Eye (tissue), 1 donor: ENCODE measurements at regions not wholly inside any gene's neighbourhood (a gene's known extent, or its start where the extent isn't known, plus 50 kb on each side); places are given as distances from the start of the nearest gene placed in this dataset.
A peak's percentile ranks its signal among the peaks of the same experiment; 100 is the strongest.
"Not testable (repeated sequence)": the region's sequence is repeated elsewhere in the genome, so short reads cannot be mapped to it uniquely, and the experiment has no call there.

Source experiments
- DNase-seq: peaks from one replicate; pipeline ENCODE4 v3.0.0-alpha.2; 2015

DNA sequence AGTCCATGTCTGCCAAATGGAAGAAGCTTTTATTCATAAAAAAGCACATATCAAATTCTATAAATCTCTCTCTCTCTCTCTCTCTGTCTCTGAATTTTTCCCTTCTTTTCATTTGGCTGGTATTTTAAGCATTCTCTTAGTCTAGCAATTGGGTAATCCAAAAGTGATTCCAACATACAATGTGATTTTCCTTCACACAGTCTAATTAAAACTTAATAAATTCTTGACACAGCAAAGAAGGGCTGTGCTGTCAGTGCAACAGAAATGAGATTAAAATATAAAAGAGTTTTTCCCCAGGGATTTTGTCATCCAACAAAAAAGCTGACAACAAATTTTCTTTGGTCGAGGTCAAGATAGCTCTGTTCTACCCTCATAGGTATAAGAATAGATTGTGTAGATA lies 216.9 kb downstream of the CENPC start:
- no peak for DNase-seq

DNA sequence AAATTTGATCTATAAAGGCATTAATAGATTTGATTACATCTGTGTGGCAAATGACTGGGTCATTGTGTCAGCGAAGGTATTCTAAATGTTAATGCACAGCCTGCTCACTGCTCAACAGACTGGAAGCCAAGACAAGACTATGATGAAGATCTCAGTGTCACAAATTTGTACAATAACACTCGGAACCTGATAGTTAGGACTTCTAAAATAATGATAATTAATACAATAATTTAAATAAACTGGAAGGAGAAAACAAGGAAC lies 217.4 kb downstream of the CENPC start:
- no peak for DNase-seq

DNA sequence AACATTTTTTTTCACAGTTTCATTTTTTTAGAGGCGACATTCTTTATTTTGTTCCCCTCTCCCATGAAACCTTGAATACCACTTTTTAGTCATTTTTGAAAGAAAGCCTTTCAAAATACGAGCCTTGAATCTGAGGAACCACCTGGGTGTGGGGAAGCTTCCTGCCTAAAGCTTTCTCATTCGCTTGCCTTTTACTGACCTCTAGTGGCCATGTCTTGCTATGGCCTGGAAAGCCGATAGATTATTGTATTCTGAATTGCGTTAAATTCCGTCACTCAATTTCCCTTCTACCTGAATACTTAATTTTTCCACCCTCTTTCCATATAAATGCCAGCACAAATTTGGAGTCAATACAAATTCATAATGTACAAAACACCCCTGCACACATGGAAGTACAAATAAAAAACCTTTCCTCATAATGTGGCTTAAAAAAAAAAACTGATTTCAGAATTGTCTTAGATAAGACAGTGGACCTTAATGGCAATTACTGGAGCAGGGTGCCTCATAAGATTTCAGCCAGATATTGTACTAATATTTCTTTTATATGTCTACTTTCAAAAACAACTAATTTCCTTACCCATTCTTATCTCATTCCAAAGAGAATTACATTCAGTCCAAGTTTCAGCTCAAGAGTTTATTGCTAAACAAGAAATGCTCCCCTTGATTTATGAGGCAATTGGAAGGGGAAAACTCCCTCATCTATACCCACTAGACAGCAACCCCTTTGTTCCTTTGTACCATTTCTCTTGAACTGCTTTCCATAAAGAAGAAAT lies 217.9 kb downstream of the CENPC start:
- DNase-seq, result peak; percentile 91

DNA sequence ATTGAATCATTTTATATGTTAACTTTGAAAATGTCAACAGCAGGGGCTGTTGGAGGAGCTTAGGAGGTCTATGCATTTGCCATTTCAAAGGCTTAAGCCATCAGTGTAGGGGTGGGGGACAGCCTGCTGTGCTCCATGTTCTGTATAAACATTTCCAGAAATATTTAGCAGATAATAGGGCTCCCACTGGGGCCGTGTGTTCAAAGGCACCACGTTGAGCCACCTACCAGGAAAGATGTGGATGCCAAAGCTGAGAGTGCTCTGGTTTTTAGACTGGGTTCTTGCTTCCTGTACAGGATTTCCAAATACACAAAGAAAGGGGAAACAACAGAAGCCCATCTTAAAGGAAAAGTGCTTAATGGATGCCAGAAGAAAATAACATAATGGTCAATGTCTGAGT lies 219.5 kb downstream of the CENPC start:
- DNase-seq, result no peak

DNA sequence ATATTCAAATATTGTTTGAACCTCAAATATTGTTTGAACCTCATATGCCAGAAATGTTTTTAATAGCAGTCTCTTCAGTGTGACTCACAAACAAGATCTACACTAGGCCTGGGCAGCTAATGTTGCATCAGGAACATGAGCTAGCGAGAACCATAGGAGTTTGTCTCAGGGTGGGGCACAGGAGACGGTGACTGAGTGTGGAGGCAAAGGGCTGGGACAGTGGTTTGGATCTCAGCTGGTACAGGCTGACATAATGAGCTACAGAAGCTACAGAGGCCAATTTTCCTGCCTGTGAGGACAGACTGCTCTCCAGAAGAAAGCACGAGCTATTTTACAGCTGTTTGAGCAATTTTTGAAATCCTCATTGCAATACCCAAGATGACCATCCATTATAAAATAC lies 224.7 kb downstream of the CENPC start:
- no peak for DNase-seq

DNA sequence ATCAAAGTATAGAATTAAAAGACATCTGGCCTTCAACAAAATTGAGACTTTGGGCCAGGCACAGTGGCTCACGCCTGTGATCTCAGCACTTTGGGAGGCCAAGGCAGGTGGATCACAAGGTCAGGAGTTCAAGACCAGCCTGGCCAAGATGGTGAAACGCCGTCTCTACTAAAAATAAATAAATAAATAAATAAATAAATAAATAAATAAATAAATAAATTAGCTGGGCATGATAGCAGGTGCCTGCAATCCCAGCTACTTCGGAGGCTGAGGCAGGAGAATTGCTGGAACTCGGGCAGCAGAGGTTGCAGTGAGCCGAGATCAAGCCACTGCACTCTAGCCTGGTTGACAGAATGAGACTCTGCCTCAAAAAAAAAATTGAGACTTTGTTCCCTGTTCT lies 225.7 kb downstream of the CENPC start:
- DNase-seq, result not testable (repeated sequence)

DNA sequence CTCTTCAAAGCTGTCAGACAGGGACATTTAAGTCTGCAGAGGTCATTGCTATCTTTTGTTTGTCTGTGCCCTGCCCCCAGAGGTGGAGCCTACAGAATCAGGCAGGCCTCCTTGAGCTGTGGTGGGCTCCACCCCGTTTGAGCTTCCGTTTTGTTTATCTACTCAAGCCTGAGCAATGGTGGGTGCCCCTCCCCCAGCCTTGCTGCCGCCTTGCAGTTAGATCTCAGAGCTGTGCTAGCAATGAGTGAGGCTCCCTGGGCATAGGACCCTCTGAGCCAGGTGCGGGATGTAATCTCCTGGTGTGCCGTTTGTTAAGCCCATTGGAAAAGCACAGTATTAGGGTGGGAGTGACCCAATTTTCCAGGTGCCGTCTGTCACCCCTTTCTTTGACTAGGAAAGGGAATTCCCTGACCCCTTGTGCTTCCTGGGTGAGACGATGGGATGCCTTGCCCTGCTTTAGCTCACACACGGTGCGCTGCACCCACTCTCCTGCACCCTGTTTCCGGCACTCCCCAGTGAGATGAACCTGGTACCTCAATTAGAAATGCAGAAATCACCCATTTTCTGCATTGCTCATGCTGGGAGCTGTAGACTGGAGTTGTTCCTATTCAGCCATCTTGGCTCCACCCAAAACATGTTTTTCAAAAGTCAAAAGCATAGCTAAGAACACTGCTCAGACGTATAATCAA lies 244.7 kb downstream of the CENPC start:
- not testable (repeated sequence) for DNase-seq

DNA sequence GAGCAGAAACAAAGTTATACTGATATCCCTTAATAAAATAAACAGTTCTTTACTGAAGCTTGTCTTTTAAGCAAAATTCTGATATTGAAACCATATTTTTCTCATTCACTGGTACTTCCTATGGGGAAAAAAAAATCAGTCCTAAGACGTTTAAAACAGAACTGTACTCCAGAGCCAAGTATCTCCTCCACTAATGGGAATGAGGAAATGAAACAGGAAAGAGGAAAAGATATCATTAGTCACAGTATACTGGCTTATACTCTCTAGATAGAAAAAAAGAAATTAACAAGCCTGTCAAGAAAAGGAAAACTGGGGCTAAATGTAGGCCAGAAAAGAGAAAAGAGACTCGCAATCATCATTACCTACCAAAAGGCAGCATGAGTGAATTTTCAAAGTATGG lies 252.7 kb downstream of the CENPC start:
- no peak for DNase-seq

DNA sequence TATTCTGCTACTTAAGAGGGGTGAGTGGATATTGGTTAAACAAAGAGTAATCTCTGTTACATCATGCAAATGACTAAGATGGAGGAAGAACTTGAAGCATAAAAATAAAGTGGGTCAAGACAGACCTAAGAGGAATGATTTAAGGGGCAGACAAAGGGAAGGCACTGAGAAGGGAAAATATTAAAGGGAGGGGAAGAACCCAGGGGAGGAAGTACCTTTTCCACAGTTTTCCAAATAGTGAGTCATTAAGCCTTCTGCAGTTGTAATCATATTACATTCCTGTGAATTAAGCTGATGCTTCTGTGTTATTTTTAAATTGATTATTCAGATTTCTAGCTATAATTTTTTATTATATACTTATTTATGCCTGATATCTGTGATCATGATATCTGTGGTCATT lies 253.3 kb downstream of the CENPC start:
- no peak for DNase-seq

DNA sequence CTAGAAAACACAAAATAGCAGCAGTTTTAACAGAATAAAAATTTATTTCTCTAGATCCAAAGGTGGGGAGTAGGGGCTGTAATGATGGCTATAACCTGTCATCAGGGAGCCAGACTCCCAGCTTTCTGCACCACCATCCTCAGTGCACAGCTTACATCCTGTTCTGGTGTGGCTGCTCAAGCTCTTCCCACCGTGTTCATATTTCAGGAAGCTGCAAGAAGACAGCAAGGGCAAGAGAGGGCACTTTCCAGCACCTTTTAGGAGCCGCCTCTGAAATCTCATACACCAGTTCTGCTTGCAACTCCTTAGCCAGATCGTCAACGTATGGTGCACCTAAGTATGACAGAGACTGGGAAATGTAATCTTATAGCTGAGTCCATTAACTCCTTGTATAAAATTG lies 253.7 kb downstream of the CENPC start:
- DNase-seq, result no peak

DNA sequence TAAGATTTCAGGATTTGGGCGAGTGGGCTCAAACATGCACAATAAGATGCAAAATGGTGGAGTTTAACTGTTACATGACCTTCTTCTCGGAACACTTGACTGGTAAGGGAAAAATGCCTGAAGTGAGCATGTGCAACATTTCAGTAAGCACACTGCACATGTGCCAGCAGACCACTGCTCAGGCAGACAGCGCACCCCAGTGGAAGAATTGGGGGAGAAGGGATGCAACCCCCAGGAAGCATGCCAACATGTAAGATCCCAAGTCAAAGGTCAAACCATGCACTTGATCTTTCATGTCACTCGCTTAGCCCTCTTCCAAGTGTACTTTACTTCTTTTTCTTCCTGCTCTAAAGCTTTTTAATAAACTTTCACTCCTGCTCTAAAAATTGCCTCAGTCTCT lies 256.3 kb downstream of the CENPC start:
- peak; percentile 43 for DNase-seq

DNA sequence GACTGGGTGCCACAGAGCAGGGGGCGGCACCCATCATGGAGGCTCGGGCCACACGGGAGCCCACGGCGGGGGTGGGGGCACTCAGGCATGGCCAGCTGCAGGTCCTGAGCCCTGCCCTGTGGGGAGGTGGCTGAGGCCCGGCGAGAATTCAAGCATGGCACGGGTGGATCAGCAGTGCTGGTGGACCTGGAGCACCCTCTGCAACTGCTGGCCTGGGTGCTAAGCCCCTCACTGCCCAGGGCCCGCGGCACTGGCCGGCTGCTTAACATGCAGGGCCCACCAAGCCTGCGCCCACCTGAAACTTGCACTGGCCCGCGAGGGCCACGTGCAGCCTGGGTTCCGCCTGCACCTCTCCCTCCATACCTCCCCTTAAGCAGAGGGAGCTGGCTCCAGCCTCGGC lies 258.6 kb downstream of the CENPC start:
- no peak for DNase-seq

DNA sequence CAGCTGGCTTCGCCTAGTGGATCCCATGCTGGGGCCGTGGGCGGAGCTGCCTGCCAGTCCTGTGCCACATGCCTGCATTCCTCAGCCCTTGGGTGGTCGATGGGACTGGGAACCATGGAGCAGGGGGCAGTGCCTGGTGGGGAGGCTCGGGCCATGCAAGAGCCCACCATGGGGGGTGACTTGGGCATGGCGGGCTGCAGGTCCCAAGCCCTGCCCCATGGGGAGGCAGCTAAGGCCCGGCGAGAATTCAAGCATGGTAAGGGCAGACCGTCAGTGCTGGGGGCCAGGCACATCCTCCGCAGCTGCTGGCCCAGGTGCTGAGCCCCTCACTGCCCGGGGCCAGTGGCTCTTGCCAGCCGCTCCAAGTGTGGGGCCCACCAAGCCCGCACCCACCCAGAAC lies 262.6 kb downstream of the CENPC start:
- no peak for DNase-seq

DNA sequence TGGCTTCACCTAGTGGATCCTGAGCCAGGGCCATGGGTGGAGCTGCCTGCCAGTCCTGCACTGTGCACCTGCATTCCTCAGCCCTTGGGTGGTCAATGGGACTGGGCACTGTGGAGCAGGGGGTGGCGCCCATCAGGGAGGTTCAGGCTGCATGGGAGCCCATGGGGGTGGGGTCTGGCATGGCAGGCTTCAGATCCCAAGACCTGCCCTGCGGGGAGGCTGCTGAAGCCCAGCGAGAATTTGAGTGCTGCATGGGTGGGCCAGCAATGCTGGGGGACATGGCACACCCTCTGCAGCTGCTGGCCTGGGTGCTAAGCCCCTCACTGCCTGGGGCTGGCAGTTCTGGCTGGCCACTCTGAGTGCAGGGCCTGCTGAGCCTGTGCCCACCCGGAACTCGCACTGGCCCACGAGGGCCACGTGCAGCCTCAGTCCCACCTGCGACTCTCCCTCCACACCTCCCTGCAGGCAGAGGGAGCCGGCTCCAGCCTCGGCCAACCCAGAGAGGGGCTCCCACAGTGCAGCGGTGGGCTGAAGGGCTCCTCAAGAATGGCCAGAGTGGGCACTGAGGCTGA lies 270.0 kb downstream of the CENPC start:
- no peak for DNase-seq

DNA sequence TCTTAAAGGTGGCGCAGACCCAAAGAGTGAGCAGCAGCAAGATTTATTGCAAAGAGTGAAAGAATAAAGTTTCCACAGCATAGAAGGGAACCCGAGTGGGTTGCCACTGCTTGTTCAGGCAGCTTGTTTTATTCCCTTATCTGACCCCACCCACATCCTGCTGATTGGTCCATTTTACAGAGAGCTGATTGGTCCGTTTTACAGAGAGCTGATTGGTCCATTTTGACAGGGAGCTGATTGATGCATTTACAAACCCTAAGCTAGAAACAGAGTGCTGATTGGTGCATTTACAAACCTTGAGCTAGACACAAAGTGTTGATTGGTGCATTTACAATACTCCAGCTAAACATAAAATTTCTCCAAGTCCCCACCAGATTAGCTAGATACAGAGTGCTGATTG lies 270.6 kb downstream of the CENPC start:
- DNase-seq, result not testable (repeated sequence)

DNA sequence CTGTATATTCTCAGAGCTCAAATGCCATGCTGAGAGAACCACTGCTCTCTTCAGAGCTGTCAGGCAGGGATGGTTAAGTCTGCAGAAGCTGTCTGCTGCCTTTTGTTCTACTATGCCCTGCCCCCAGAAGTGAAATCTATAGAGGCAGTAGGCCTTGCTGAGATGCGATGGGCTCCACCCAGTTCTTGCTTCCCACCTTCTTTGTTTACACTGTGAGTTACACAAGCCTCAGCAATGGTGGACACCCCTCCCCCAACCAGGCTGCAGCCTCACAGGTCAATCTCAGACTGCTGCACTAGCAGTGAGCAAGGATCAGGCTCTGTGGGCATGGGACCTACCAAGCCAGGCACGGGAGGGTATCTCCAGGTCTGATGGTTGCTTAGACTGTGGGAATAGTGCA lies 271.6 kb downstream of the CENPC start:
- DNase-seq, result no peak

DNA sequence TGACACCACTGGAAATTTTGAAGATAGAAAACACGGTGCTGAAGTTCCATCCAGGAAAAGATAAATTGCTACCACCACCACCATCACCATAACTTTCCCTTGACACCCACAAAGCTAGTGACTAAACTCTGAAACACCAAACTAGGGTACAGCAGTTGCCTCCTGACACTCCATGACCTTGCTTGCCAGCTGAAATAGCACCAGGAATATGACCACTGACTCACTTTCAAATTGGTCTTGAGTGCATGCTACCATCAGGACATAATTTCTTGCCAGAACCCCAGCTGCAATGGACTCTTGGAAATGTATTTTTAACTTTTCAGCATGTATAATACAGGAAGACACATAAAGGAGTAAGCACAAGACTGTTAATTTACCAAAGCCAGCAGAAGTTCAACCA lies 283.3 kb downstream of the CENPC start:
- no peak for DNase-seq

DNA sequence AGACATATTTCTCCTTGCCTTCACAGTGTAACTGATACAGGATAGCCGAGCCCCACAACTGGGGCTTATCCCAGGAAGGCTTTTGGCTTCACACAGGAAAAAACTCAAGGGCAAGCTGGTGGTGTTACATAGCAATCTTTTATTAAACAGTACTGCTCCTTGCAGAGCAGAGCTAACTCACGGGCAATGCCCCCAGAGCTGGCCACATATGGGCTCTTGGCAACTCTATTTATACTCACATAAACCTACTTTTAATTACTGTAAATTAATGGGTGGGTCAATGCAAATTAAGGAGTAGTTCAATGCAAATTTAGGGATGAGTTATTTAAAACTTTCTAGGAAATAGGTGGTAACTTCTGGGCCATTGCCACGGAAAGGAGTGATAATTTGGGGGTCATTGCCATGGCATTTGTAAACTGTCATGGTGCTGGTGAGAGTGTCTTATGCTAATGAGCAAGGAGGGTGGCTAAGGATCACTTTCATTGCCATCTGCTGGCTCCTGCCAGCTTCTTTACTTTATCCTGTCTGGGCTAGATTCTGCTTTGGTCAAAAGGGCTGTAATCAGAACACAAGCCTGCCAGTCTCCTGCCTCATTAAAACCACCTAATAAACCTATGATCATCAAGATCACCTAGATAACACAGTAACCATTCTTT lies 288.8 kb downstream of the CENPC start:
- no peak for DNase-seq

DNA sequence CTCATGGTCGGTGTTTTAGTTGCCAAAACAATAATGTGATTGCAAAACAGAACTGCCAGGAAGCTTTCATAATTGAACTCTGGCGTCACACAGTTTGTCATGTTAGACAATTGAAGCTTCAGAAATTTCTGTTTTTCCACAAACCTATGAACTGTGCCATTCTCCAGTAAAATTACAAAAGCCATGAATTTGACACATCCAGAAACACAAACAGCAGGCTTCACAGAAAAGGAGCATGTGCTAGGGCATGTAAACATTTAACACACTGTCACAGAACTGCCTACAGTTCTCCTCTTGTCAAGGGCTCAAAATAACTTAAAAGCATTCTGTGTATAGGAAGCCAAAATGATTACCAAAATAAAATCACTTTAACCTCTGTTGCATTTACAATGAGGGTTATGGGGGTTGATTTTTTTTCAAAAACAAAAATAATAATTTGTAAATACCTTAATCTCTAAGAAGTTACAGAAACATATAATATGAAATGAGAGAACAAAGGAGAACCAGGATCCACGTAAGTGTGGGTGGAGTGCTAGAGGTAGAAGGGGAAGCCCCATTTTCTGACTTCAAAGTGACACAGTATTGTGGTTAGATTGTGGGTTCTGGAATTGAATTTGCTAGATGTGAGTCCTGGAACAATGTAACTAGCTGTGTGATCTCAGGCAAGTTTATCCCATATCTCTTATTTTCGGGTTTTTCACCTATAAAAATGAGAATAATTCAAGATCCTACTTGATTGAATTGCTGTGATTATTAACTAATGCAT lies 295.0 kb downstream of the CENPC start:
- DNase-seq, result no peak

DNA sequence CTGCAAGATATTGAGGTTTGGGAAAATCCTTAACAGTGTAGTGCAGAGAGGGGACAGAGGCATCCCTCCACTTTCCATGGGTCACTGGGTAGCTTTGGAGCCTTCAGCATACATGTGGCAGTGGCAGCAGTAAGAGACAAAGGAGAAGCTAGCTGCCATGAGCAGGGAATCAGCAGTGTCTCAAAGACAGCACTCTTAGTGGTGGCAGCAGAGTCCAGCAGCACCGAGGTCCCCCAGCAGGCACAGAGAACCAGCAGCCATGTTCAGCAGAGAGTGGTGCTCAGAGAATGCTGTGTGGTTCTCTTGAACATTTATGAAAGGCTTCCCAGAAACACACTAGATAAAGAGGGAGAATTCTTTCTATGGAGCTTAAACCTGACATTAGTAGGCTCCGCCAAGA lies 308.5 kb downstream of the CENPC start:
- DNase-seq, result no peak

DNA sequence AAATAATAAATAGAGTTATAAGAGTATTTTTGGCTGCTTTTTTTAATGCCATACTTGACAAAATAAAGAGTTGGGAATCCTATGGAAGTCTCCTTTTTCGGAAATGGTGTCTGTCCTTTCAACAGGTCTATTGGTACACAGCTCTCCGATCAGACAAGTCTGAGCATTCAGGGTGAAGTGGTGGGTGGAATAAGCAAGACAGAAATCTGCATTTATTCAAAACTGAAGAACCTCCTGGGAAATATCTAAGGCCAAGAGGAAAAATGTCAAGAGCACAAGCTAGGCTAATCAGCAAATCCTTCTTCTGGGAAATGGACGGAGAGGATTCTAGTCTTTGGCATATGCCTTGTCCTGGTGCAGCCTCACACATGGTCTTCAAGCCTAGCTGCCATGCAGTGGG lies 309.0 kb downstream of the CENPC start:
- no peak for DNase-seq

DNA sequence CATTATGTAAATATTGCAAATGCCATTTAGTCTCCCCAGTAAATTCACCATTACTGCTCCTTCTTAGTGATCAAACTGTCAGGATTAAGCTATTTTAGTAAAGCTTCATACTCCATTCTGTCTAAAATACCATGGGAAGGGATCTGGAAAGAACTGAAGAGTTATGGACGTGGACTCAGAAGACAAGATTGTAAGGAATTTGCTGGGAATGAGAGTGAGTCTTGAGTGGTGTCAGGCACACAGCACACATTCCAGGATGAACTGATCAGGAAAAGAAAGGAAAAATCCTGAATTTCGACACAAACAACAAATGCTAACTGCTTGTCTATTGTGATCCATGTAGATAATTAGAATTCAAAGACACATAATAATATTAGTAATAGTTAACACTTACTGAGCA lies 311.0 kb downstream of the CENPC start:
- no peak for DNase-seq

DNA sequence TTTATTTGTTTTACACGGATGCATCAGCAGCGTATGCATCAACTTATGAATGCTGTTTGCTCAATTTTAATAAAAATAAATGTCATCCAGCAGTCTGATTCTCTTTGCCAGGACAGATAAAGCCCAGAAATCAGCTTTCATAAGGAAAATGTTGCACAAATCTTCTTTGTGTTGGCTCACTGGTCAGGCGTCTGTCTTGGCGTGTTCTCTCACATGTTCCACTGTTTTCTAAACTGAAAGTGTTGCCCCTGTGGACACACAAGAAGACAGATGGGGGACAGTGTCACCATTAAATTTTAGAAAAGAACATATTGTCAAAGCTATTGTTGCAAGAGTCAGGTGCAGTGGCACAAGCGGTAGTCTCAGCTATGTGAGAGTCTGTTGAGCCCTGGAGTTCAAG lies 316.2 kb downstream of the CENPC start:
- DNase-seq, result no peak
